ENCODE measurements at regions not wholly inside any gene's neighbourhood (a gene's known extent, or its start where the extent isn't known, plus 50 kb on each side); places are given as distances from the start of the nearest gene placed in this dataset.

DNA sequence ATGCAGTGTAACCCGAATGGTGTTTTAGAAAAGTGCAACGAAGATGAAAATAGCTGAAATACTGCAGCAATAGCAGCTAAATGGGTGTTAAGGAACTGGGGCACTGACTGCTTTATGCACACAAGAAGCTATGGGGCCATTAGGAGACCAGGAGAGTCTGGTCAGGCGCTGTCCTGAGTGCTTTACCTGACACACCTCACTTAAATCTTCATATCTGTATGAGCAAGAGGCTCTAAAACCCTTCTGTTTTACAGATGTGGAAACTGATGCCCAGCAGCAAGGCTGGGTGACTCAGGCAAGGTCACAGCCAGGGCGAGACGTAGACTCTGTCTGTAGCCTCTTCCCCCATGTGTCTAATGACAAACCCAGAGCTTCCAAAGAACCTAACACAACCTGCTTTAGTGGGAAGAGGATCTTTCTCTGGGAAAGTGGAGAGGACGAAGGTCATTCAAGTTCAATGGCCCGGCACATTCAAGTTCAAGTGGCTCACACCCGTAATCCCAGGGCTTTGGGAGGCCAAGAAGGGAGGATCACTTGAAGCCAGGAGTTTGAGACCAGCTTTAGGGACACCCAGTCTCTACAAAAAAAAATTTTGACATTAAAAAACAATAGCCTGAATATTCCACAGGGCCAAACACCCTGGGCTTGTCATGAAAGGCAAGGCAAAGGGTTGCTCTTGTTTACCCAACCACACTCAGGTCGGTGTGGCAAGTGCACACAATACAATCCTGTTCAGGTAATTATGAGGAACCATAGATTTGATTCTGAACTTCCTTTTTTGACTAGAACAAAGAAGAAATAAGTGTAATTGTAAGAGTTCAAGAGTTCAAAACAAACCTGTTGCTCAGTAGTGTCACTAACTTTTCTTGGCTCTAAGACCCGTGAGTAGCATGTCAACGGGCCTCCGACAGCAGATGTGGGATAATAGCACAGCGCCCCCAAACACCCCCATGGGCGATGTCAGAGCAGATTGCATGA lies 53.7 kb upstream of the KLF6 start:
- no peak for DNase-seq (ENCODE audit: low read depth, low spot score)

DNA sequence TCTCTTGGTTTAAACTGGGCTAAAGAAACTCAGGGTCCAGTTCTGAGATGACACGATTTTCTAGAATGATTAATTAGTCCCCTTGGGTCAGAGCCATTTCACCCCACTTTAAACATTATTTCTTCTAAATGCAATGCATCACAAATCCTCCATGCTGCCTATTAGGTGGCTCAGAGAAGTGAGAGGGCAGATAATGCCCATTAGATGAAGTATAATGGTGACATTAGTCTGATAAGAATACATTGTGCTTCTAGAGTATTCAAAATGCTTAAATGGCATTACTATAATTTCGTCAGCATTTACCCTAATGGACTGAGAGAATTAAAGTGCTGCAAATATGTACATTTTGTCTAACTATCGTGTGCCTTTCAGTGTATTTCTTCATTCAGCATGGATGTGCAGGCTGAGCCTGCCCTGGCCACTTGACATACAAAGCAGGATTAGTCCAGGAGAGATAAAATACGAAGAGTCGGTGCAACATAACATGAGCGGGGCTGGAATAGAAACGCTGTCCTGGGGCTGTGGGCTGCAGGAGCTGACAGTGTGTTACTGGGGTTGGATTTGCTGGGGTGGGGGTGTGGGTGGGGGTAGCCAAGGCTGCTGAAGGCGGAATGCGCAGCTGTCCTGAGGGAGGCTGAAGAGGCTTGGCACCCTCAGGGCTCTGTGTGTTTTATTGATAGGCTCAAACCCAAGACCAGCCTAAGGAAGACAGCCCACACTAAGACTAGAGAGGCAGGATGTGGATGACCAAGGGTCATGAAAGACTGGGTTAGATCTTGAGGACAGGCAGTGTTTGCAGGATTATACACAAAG lies 52.8 kb upstream of the KLF6 start:
- DNase-seq (ENCODE audit: low read depth, low spot score) = no peak

DNA sequence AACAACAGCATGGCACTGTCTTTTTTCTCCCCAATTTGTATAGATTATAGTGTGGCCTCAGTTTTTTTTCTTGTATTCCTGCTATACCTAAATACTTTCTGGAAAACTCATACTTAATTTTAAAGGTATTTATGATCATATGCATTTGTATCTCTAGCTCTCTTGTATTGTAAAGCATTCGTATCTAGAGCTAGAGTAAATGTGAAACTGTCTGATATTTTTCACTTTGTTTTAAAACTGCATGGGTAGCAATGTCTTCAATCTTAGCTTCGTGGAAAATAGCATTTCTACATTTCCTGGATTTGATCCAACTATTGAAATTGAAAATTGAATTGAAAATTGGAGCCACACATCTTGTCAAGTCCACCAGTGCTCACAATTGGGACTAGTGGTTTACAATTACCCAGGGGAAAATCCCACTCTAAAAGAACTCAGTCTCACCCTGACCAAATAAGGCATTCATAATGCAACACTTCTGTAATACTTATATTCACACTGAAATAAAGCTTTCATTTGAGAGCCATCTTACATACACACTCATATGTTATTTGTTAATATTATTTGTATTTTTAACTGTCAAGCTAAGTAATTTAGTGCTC lies 51.3 kb upstream of the KLF6 start:
- no peak for DNase-seq (ENCODE audit: low read depth, low spot score)

DNA sequence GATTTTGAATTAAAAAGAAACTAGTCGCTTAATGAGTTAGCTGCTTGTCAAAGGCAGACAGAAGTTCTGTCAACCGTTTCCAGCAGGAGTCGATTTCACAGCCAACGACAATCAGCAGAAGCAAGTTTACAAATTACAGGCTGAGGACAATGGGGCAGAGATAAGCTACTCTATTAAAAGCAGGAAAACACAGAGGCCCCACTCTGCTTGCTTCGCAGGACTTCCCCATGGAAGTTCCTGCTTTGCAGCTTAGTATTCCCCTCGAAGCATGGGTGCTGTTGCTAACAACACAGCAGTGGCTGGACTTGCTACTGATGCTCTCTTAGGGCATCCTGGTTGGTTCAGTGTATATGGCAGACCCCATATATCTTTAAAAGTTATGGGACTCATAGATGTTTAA lies 50.8 kb upstream of the KLF6 start:
- no peak for DNase-seq (ENCODE audit: low read depth, low spot score)

DNA sequence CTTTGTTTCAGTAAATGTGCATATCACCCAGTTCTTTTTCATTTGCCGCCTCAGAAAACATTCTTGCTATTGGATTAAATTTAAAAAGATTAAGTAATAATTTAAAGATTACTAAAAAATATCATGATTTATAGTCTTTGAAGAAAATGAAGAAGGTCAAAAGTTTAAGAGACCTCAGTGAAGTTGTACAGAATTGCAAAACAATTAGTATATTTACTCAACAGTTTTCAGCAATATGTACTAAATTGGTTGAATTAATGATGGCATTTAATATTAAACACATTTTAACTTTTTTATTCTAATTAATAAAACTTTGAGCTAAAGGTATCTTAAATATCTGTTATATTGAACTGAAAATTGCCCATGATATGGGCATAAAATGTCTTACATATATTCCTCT lies 49.9 kb upstream of the KLF6 start:
- no peak for DNase-seq (ENCODE audit: low read depth, low spot score)

Data from pulmonary artery endothelial cell (primary cell).